CD14-positive monocyte (primary cell): ENCODE measurements at regions not wholly inside any gene's neighbourhood (a gene's known extent, or its start where the extent isn't known, plus 50 kb on each side); places are given as distances from the start of the nearest gene placed in this dataset.

Experiments used
- DNase-seq, 3 donors: peaks; one replicate each; pipeline ENCODE4 v3.0.0-alpha.2; 2011 to 2022
- H2AFZ ChIP-seq: 2 replicates; pipeline ENCODE4 v1.6.0; 2012; ENCODE audit warnings: mild to moderate bottlenecking, low read depth, low read length, inconsistent platforms; ENCODE audit not compliant: insufficient read depth, poor library complexity, severe bottlenecking
- H3K27ac ChIP-seq, 2 donors: 1 replicate in 1 of 2; 2 replicates in 1 of 2; pipeline ENCODE4 v1.5.1; 2012 to 2013; ENCODE audit warnings: low read length in 2 of 2, control low read depth in 1 of 2, inconsistent platforms in 1 of 2, low read depth in 1 of 2, mild to moderate bottlenecking in 1 of 2
- H3K27me3 ChIP-seq, 2 donors: one replicate each; pipeline versions ENCODE4 v1.6.0 to v1.6.1; 2011 to 2013; ENCODE audit warnings: low read length in 2 of 2; ENCODE audit not compliant: control insufficient read depth in 2 of 2, insufficient read depth in 2 of 2
- H3K36me3 ChIP-seq, 2 donors: replicated peaks in 1 of 2; 1 replicate in 1 of 2; 2 replicates in 1 of 2; pipeline versions ENCODE4 v1.5.1 to v1.6.1; 2012 to 2013; ENCODE audit warnings: low read length in 2 of 2, control low read depth in 1 of 2, inconsistent platforms in 1 of 2, mild to moderate bottlenecking in 1 of 2; ENCODE audit not compliant: insufficient read depth in 2 of 2, control insufficient read depth in 1 of 2
- H3K4me1 ChIP-seq, 2 donors: 1 replicate in 1 of 2; 2 replicates in 1 of 2; pipeline versions ENCODE4 v1.5.1 to v1.6.1; 2012 to 2013; ENCODE audit warnings: low read length in 2 of 2, control low read depth in 1 of 2, inconsistent platforms in 1 of 2, mild to moderate bottlenecking in 1 of 2, moderate library complexity in 1 of 2; ENCODE audit not compliant: insufficient read depth in 2 of 2, control insufficient read depth in 1 of 2
- H3K4me2 ChIP-seq: replicated peaks from 2 replicates; pipeline ENCODE3; 2012; ENCODE audit warnings: low read length, moderate library complexity, mild to moderate bottlenecking; ENCODE audit not compliant: poor library complexity, severe bottlenecking; ENCODE audit errors: extremely low read depth
- H3K4me3 ChIP-seq, 3 experiments: fragments of 200-600 bp in 1 of 3; sonication (generic) in 1 of 3; replicated peaks in 1 of 3; 1 replicate in 2 of 3; 2 replicates in 1 of 3; pipeline ENCODE4 v1.5.1; 2011 to 2013; ENCODE audit warnings: low read length in 3 of 3, mild to moderate bottlenecking in 3 of 3, control low read depth in 2 of 3, low read depth in 2 of 3, inconsistent platforms in 1 of 3, moderate library complexity in 1 of 3
- H3K79me2 ChIP-seq: 2 replicates; pipeline ENCODE4 v1.6.0; 2012; ENCODE audit warnings: mild to moderate bottlenecking, control low read depth, inconsistent platforms, low read length, moderate library complexity; ENCODE audit not compliant: insufficient read depth
- H3K9ac ChIP-seq: 2 replicates; pipeline ENCODE4 v1.6.0; 2017; ENCODE audit warnings: low read length, mild to moderate bottlenecking; ENCODE audit not compliant: insufficient read depth, poor library complexity, severe bottlenecking
- H3K9me3 ChIP-seq, 2 donors: replicated peaks in 1 of 2; 1 replicate in 1 of 2; 2 replicates in 1 of 2; pipeline versions ENCODE4 v1.5.1 to v1.6.1; 2012 to 2013; ENCODE audit warnings: low read length in 2 of 2, control low read depth in 1 of 2; ENCODE audit not compliant: control insufficient read depth in 1 of 2, insufficient read depth in 1 of 2
- H4K20me1 ChIP-seq: 2 replicates; pipeline ENCODE4 v1.6.0; 2012; ENCODE audit warnings: mild to moderate bottlenecking, low read length, control low read depth, moderate library complexity; ENCODE audit not compliant: insufficient read depth
- H3K27ac Mint-ChIP-seq, 7 donors: one replicate each; pipeline ENCODE4 v1.8.0; 2020; ENCODE audit warnings: mild to moderate bottlenecking in 7 of 7, mixed read lengths in 7 of 7, moderate library complexity in 6 of 7, inconsistent platforms in 2 of 7
- H3K27me3 Mint-ChIP-seq, 3 donors: one replicate each; pipeline ENCODE4 v1.8.0; 2021 to 2022; ENCODE audit warnings: low read depth in 3 of 3, mild to moderate bottlenecking in 3 of 3, mixed read lengths in 3 of 3, moderate library complexity in 3 of 3, inconsistent platforms in 1 of 3
- H3K36me3 Mint-ChIP-seq, 2 donors: one replicate each; pipeline ENCODE4 v1.8.0; 2020; ENCODE audit warnings: mixed read lengths in 2 of 2, inconsistent platforms in 1 of 2, mild to moderate bottlenecking in 1 of 2
- H3K4me1 Mint-ChIP-seq: one replicate; pipeline ENCODE4 v1.8.0; 2020; ENCODE audit warnings: mild to moderate bottlenecking, mixed read lengths
- H3K4me3 Mint-ChIP-seq, 2 donors: one replicate each; pipeline ENCODE4 v1.8.0; 2020; ENCODE audit warnings: mild to moderate bottlenecking in 2 of 2, mixed read lengths in 2 of 2, moderate library complexity in 1 of 2
- H3K9me3 Mint-ChIP-seq, 7 donors: one replicate each; pipeline ENCODE4 v1.8.0; 2020 to 2022; ENCODE audit warnings: mixed read lengths in 7 of 7, mild to moderate bottlenecking in 6 of 7, moderate library complexity in 6 of 7, inconsistent platforms in 2 of 7
- WGBS: methylation state at CpG from one replicate; pipeline ENCODE4 v1.1.5; 2013; ENCODE audit warnings: missing lambda C conversion rate; ENCODE audit not compliant: insufficient coverage; 5-methylcytosine and 5-hydroxymethylcytosine counted together
- intact Hi-C, 2 donors: fragments of 100-400 bp; cut with micrococcal nuclease; formaldehyde crosslinking; loops; one replicate each; pipeline versions ENCODE4 v1.15.0 to v1.15.1; 2023
- TF ChIP-seq, protein P1 (sequence below): fragments of 200-600 bp; IDR thresholded peaks from one replicate; pipeline ENCODE4 v1.8.0; 2022; ENCODE audit warnings: antibody characterized with exemption, mild to moderate bottlenecking

DNA sequence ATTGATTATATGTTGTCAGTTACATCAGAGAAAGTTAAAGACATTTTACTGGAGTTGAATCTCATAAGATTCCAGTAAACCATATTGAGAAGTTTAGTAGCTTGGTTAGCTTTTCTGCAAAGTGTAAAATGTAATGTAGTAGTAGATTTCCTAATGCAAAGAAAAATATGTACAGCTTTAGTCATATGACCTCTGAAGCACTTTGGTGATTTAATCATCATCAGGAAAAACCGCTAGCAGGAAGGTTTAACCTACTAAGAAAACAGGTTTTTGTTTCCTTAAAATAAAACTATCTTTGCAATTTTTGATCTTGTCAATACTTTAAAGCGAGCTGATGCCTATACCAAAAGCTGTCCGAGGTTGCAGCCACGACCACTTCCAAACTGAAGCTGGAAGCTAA lies 364.6 kb upstream of the ZNF385D start:
- WGBS, result 94% methylated on average over 3 of the region's 4 CpGs
- no peak overlapping the region for H3K9ac ChIP-seq
- H3K4me3 Mint-ChIP-seq, result no peak overlapping the region
- no peaks in the 10 kb centered on the region for H3K9me3 ChIP-seq
- no peak overlapping the region for H3K27ac ChIP-seq
- no peaks in the 10 kb centered on the region for H3K27me3 Mint-ChIP-seq
- no peak overlapping the region for H3K4me3 ChIP-seq
- TF ChIP-seq, protein P1, sequence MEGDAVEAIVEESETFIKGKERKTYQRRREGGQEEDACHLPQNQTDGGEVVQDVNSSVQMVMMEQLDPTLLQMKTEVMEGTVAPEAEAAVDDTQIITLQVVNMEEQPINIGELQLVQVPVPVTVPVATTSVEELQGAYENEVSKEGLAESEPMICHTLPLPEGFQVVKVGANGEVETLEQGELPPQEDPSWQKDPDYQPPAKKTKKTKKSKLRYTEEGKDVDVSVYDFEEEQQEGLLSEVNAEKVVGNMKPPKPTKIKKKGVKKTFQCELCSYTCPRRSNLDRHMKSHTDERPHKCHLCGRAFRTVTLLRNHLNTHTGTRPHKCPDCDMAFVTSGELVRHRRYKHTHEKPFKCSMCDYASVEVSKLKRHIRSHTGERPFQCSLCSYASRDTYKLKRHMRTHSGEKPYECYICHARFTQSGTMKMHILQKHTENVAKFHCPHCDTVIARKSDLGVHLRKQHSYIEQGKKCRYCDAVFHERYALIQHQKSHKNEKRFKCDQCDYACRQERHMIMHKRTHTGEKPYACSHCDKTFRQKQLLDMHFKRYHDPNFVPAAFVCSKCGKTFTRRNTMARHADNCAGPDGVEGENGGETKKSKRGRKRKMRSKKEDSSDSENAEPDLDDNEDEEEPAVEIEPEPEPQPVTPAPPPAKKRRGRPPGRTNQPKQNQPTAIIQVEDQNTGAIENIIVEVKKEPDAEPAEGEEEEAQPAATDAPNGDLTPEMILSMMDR, result no peak
- H4K20me1 ChIP-seq, result no peaks in the 10 kb centered on the region
- no peaks in the 10 kb centered on the region for H3K36me3 Mint-ChIP-seq
- no peak overlapping the region for H2AFZ ChIP-seq
- H3K36me3 ChIP-seq, result no peaks in the 10 kb centered on the region
- H3K4me2 ChIP-seq, result no peak overlapping the region
- H3K4me1 Mint-ChIP-seq, result no peaks in the 10 kb centered on the region
- no peaks in the 10 kb centered on the region for H3K79me2 ChIP-seq
- H3K27me3 ChIP-seq, result no peaks in the 10 kb centered on the region
- H3K4me1 ChIP-seq, result no peaks in the 10 kb centered on the region
- no peak for DNase-seq
- H3K9me3 Mint-ChIP-seq, result no peaks in the 10 kb centered on the region
- intact Hi-C loops, result loop anchor here in 1 of 2 donors (10.0 kb wide), 1 partner anchor 1781 kb away; no protein-coding TSS in a partner anchor
- no peak overlapping the region for H3K27ac Mint-ChIP-seq

DNA sequence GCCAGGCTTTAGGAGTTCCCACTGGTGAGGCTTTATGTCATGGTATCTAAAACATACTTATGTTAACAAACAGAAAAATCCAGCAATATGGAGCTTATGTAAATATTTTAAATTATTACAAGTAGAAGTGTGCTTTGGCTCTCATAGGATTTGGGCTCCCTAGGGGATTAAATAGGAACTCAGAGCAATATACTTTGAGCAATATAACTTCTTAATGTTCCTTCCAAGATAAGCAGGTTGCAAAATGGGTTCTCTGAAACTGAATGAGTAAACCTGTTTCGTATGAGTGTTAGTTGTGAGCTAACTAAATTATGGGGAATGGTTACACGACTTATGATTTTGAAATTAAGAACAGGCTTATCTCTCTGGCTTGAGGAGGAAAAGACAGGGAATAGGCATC lies 366.1 kb upstream of the ZNF385D start:
- Histone ChIP-seq H3K9me3 (no peaks in the 10 kb centered on the region), H3K4me2 (no peak overlapping the region), H3K36me3 (no peaks in the 10 kb centered on the region), H3K9ac (no peak overlapping the region), H3K27ac (no peak overlapping the region), H3K79me2 (no peaks in the 10 kb centered on the region), H3K4me3 (no peak overlapping the region), H3K27me3 (no peaks in the 10 kb centered on the region), H2AFZ (no peak overlapping the region), H4K20me1 (no peaks in the 10 kb centered on the region), H3K4me1 (no peaks in the 10 kb centered on the region)
- TF ChIP-seq, protein P1, result no peak
- no peak for DNase-seq
- H3K4me1 Mint-ChIP-seq, result no peaks in the 10 kb centered on the region
- H3K27me3 Mint-ChIP-seq, result no peaks in the 10 kb centered on the region
- no peak overlapping the region for H3K27ac Mint-ChIP-seq
- intact Hi-C loops, result loop anchor here in 1 of 2 donors (10.0 kb wide), 1 partner anchor 1782 kb away; no protein-coding TSS in a partner anchor
- no peak overlapping the region for H3K4me3 Mint-ChIP-seq
- H3K9me3 Mint-ChIP-seq, result no peaks in the 10 kb centered on the region
- WGBS, result no CpG with 5 or more reads among the region's 2 CpGs
- H3K36me3 Mint-ChIP-seq, result no peaks in the 10 kb centered on the region
